ENCODE measurements at regions not wholly inside any gene's neighbourhood (a gene's known extent, or its start where the extent isn't known, plus 50 kb on each side); places are given as distances from the start of the nearest gene placed in this dataset.

DNA sequence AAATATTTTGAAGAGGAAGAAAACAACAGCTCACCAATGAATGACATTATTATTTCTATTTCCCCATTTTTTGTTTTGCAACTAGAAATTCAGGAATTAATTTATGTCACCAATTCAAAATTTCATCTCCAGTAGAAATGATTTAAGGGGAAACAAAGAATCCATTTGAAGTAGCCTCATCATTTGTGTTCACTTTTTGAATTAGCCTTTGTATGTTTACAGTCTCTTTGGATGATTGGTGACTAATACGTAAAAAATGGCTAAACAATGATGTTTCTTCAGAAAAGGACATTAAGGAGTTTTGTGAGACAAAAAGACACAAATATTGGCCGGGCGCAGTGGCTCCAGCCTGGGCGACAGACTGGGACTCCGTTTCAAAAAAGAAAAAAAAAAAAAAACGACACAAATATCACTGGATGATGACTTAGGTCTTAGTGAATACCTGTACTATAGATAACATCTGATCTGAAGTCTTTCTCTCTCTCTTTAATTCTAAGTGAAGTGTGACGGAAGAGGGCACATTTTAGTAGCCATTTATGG lies 313.2 kb downstream of the PIK3C3 start:
- no peak for DNase-seq (ENCODE audit: low read depth, low spot score)

DNA sequence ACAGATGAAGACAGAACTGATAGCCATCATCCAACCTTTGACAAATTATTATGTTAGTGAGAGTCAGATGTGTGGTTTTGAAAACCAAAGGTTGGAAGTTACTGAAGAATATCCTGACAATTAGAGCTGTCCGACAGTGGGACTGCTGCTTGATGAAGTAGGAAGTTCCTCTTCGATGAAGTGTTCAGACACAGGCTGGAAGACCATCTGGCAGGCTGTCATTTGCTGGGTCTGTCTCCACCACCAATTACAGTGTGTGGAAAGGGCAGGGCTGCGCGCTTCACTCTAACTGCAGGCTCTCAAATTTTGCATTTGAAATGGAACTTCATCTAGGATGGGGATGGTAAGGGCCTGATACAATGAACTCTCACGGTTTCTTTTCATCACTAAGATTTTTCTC lies 313.8 kb downstream of the PIK3C3 start:
- DNase-seq (ENCODE audit: low read depth, low spot score): no peak

DNA sequence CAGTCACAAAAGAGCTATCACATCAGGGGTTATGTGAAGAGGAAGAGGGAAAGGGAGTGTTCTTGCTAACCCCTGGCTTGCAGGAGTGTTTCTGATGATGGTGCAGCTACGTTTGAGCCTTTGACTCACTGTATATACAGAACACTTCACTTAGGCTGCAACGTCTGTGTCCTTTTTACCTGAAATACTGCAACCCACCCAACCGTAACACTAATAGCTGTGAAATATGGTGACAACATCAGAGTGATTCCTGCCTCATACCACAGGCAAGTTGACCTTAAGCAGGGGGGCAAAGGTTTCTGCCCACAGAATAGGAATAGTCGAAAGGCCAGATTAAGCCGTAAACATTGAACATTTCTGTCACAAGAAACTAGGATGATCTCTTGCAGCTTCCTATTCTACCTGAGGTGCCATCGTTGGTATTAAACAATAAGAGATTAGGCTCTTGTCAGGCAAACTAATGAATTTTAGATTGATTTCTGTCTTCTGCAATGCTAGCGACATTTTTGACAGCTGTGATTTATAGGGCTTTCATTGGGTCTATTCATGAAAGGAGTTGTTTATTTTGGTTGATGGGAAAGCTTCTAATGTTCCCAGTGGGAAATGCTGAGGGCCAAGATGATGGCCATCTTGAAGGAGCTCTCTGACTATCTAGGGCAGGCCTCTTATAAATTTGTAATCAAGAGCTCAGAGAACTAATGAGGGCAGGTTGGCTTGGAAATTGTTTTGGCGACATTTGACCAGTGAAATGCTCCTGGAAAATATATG lies 316.8 kb downstream of the PIK3C3 start:
- DNase-seq (ENCODE audit: low read depth, low spot score): no peak

DNA sequence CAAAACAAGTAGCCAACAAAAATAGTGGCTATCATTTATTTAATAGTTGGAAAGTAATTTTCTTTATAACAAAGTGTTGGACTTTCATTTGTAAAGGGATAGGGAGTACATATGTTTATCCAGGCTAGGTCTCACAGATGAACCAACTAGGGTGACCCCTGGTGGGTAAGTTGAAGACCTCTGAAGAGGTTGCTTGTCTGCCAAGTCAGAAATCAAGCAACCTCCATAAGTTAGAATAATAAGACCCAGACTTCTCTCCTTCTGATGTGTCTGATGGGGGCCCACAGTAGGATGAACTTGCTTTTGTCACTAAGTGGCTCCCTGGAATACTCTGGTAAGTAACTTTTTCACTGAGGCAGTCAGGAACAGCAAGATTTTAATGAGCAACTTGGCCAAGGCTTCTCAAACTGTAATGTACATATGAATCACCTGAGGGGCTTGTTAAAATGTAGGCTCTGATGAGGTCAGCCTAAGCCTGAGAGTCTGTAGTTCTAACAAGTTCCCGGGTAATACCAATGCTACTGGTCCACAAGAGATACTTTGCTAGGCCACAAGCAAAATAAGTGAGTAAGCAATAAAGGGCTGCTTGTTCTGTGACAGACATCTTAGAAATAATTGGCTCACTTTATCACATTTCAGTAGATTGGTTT lies 319.6 kb downstream of the PIK3C3 start:
- no peak for DNase-seq (ENCODE audit: low read depth, low spot score)

DNA sequence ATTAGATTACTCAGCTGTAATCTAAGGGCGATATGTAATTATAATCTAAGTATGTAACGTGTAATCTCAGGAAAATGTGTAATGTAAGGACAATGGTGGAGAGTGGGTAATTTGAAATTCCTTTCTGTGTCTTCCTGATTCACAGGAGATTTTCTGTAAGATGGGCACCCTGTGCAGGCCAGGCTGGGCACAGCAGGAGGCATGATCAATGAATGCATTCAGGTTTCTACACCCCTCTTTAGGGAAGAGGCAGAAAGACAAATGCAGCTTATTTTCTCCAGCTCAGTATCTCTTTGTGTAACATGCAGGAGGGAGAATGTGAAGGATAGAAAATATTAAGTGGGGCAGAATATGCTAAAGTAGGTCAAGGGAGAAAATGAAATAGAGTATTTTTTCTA lies 320.1 kb downstream of the PIK3C3 start:
- no peak for DNase-seq (ENCODE audit: low read depth, low spot score)

DNA sequence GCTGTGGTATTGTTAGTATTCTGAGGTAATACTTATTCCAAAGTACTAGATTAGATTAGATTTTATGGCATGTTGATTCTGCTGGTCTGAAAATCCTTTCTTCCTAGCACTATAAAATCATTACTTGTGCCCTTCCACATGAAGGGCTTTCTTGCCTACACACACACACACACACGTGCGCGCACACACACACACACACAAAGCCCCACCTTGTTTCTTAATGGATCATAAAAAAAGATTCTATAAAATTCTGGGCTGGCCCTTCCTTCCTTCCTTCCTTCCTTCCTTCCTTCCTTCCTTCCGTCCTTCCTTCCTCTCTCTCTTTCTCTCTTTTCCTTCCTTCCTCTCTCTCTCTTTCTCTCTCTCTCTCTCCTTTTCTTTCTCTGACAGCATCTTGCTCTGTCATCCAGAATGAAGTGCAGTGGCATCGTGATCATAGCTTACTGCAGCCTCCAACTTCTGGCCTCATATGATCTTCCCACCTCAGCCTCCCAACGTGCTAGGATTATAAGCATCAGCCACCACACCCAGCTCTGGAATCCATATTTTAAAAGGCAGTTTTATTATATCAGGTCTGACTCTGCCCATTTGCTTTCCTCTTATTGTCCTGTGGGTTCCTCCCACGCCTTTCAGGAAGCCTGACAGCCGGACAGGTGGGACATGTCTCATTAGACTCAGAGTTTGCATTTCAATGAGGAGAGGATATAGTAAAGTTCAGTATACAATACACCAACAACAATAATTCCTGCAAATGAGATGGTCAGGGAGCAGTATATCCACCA lies 321.1 kb downstream of the PIK3C3 start:
- DNase-seq (ENCODE audit: low read depth, low spot score): no peak

DNA sequence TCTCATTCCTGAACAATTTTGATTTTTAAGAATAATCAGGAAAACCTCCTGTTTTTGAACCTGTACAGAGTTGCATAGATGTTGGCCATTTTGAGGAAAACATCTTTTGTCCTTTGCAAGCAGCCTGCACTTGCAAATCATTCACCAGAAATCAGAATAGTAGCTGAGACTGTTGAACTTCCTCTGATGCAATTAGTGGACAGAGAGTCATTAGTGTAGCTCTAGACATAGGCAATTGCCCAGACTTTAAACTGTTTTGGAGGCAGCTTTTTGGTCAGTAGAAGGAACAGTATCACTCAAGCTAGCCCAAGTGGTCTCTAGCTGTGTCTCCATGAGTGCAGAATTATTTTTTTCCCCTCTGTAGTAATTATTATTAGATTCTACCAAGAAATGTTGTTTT lies 326.1 kb downstream of the PIK3C3 start:
- DNase-seq (ENCODE audit: low read depth, low spot score): no peak

DNA sequence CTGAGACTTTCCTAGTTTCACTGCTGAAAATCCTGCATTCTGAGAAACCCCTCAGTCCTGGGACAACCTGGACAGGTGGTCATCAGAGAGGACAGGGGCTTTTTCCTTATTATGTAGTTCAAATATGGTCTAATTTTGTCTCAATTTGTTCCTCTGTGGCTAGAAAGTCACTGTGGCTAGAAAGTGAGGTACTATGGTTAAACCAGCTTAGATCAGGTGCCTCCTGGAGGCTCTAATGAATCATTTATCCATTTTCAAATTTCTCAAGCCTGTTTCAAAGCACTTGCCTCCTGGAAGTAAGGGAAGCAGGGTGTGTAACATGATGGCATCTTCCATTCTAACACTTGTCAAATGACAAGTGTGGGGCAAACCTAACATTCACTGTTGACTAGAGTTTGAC lies 326.8 kb downstream of the PIK3C3 start:
- DNase-seq (ENCODE audit: low read depth, low spot score): no peak

DNA sequence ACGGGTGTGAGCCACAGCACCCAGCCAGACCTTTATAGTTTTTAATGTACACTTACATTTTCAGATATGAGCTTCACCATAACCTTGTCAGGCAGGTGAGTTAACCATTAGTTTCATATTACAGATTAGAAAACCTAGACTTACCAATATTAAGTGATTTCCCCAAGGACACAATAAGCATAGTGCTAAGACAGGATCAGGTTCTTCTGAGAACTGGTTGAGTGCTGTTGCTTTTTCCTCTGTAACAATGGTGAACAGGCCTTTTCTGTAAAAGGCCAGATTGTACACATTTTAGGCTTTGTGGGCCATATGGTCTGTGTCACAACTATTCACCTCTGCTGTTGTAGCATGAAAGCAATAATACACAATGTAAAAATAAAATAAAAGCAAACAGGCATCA lies 332.0 kb downstream of the PIK3C3 start:
- DNase-seq (ENCODE audit: low read depth, low spot score): no peak

DNA sequence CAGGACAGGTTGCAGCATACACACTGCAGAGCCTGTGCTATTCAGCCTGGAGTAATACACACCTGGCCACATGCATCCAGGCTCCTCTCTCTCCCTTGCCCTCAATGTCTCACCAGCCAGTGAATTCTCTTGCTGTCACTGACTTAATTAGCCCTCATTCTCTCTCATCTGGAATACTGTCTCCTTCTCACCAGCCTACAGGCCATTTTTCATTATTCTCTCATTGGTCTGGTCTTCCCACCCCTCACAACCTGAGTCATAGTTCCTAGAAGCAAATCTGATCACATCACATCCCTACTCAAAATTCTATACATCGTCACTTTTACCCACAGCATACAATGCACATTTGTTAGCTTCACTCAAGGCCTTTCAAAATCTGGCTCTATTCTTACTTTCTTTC lies 333.1 kb downstream of the PIK3C3 start:
- DNase-seq (ENCODE audit: low read depth, low spot score): no peak

DNA sequence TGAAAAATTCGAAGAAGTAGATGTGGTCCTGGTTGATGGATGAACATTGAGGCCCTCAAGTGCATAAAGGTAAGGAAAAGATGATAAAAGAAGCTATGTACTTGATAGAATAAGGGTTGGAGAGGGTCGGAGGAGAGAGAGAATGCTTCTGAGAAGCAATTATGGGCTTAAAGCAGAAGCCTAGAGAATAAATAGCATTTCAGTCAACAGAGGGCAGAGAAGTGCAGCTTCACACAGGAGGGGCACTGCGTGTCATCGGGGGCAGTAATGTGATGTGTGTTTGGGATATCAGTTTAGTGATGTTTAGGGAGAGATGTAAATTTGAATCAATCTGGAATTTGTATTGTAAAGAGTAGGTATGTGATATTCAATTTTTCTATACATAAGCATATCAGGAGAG lies 334.5 kb downstream of the PIK3C3 start:
- no peak for DNase-seq (ENCODE audit: low read depth, low spot score)

DNA sequence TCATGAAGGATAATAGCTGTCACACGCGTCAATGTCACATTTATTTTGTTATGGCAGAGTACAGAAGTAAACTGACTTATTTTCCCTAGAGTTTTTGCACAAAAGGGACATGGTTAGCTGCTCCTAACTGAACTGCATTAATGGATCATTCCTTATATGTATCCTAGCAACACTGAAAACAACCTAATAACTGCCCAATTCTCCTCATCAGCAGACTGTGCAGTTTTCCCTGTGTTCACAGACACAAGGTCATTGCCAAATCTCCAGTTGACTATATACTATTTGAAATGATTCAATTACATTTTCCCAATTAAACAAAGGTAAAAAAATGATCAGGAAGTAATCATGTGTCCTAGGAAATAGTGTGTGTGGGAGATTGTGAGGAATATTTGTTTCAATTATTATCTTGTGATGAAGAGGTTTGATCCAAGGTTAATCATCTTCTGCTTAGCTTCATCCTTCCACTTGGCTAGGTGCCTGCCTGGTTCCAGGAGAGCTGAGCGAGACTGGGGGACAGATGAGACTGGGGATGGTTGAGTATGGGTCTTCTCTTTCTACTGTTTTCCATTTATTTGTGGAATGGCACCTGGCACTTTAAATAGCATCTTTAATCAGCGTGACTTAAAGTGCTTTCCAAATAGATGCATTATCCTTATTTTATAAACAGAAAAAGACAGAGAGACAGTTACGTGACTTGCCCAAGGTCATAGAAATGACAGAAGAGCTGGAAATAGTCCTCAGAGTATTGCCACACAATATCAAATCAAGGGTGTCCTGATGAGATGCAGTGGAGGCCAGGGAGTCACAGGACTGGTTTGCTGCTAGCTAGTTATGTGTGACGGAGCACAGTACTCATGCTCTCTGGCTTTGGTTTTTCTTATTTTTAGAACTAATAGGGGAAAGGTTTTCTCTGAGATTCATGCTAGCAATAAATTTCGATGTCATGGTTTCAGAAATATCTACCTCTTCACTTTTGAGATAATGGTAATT lies 335.6 kb downstream of the PIK3C3 start:
- DNase-seq (ENCODE audit: low read depth, low spot score): no peak

DNA sequence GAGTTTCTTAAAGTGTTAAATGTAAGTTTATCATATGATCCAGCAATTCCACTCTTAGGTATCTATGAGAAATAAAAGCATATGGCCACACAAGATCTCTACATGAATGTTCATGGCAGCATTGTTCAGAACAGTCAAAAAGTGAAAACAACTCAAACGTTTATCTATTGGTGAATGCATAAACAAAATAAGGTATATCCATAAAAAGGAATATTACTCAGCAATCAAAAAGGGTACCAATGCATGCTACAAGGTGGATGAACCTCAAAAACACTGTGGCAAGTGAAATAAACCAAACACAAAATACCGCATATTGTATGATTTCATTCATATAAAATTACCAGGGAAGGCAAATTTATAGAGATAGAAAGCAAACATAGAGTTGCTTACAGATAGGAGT lies 337.6 kb downstream of the PIK3C3 start:
- DNase-seq (ENCODE audit: low read depth, low spot score): no peak

DNA sequence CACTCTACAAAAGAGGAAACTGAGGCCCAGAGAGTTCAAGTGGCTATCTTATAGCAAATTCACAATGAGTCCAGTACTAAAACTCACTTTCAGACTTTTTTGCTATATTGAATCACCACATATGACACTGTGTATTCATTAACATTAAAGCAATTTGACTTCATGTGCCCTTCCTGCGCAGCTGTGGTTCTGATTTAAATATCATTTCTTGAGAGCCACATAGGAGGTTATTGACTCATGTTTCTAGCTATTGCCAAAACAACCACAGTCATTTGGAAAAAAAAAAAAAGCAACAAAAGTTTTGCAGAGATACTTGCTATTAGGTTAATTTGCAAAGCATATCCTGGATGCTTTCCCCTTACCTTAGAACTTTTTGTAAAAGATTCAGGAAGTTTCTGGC lies 341.2 kb downstream of the PIK3C3 start:
- DNase-seq (ENCODE audit: low read depth, low spot score): no peak

DNA sequence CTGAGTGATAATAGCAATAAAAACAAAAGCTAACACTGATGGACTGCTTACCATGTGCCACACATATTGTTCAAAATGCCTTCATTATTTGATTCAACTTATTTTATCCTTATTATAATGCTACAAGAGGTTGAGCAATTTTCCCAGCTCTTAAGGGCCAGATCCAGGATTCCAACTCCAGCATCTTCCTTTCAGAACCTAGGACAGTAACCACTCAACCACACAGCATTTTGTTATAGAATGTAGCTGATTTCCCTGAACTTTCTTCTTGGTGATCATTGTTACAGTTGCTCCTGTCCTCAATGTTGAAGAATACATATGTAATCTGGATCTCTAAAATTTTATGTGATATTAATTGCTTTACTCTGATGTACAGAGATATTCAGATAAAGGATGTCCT lies 341.7 kb downstream of the PIK3C3 start:
- no peak for DNase-seq (ENCODE audit: low read depth, low spot score)

DNA sequence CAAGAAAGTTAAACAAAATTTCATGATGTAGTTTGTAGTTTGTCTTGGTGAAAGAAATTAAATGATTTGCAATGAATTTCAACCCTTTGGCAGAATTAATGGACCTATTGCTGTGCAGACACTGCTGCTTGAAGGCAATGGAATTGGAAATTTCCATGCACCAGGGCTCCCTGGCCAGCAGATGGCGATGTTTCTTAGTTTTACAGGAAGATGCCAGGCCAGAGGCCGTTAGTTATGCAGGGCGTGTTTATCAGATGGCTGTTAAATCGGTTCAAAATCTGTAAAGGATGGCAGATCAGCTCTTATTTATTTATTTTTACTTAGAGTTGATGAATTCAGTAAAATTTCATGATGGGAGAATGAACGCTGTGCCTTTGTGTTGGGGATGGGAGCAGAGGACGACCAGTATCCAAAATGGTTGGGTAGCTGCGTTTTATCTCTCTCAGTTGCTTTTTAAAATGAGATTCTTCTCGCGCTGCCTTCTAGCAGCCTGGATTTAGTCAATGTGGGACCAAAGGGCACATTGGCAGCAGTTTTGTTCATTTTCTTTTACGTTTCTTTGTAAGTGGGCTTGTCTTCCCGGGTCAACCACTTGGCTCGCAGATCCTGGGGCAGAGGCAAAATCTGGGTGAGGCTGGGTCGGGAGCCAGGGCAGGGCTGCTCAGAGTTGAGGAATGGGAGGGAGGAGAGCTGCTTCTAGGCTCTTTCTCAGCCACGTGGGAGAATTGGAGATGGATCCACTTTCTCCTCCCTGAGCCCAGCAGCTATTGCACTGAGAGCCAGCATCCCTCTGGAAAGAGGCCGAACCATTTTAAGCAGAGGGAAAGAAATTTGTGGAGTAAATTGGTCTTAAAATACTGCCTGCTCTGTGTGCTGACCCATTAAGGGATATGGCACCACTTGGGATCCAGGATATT lies 344.0 kb downstream of the PIK3C3 start:
- peak; percentile 46 for DNase-seq (ENCODE audit: low read depth, low spot score)

DNA sequence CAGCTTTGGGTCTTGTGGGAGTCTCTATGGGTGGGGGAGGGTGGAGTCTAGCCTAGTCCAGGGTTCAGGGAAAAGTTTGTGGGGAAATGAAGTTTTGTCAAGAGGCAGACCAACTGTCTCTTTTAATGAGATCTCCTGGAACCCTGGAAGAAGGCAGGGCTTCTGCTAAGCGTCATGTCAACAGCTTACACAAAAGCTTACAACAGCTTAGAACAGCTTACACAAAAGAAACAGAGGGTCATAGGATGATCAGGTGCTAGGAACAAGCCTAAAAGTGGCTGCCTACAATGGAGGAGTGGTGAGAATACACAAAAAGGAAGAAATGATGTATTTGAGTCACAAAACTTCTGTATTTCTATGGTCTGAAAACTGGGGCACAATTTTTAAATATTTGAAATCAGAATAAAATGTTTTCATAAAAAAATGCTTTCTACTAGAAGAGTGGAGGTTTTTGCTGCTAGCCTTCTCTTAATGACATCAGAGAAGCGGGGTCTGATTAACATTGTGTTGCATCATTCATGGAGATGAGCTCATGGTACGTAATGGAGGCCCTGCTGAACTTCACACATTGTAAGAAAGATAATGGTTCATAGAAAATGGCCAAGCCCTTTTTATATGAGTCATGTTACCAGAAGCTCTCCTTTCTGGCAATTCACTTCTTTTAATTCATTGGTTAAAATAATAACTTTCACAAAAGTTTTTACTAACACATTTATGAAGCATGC lies 351.0 kb downstream of the PIK3C3 start:
- no peak for DNase-seq (ENCODE audit: low read depth, low spot score)

DNA sequence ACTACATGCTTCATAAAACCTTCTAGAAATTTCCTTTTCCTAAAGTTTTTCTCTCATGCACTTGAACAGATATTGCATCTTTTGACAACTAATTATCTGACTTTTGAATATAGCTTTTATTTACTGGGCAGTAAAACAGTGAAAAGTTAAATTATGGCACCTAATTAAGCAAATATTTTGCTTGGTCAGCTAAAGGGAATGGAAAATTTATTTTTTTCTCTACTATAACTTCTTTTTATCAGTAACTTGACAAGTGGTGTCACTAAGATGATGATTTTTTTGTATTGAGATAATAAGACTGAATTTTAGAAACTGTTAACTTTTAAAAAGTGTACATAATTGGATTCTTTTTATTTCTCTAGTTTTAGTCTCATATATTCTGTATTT lies 351.6 kb downstream of the PIK3C3 start:
- no peak for DNase-seq (ENCODE audit: low read depth, low spot score)

DNA sequence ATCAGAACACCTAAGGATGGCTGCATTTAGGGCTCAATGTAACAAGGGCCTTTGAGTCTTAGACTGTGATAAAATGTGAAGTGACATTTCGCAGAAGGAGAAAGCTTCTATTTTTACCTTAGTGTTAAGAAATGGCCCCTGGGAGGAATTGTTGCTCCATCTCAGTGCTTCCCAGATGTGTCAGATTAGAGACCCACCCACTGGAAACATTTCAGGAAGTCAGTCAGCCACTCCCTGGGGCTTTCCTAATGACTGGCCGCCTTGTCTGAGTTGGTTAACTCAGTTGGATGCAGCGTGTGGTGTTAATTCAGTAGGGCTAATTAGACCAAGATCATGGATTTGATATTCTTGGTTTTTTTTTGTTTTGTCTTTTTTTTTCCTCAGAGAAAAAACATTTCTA lies 355.9 kb downstream of the PIK3C3 start:
- DNase-seq (ENCODE audit: low read depth, low spot score): no peak

DNA sequence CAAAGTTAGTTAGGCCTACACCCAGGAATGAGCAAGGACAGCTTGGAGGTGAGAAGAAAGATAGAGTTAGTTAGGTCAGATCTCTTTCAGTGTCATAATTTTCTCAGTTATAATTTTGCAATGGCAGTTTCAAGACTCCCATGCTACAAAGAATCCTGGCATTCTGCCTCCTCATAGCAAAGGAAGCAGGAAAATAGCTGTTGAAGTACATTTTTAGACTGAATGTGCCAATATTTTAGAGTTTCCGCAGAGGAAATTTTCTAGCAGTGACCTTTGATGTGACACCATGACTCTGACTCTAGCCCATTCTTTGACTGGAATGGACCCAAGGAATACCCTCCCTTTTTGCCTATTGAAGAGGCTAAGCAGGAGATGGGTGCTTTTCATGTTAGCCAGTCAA lies 371.7 kb downstream of the PIK3C3 start:
- no peak for DNase-seq (ENCODE audit: low read depth, low spot score)
